Endothelial cell of umbilical vein (primary cell): ENCODE measurements at regions not wholly inside any gene's neighbourhood (a gene's known extent, or its start where the extent isn't known, plus 50 kb on each side); places are given as distances from the start of the nearest gene placed in this dataset.

Experiments
- BruUV-seq: library from RNA; stranded (reverse); fragments of 400-500 nt; replicated peaks from 2 replicates; lab custom pipeline; 2021; lab: Mats Ljungman, UMichigan
- CTCF ChIA-PET: fragments of 300-600, 350-600 bp; sonication (Branson Sonifier 250); formaldehyde crosslinking; loops from one replicate; lab custom pipeline; 2021; ENCODE audit warnings: antibody characterized with exemption, inconsistent platforms; lab: Charles Lee
- POLR2A ChIA-PET: fragments of 300-600, 350-600 bp; sonication (Branson Sonifier 250); formaldehyde crosslinking; loops from one replicate; lab custom pipeline; 2021; ENCODE audit warnings: antibody characterized with exemption, inconsistent platforms; lab: Charles Lee
- DNase-seq: peaks from one replicate; pipeline ENCODE4 v3.0.0-alpha.2; 2011; ENCODE audit warnings: low read depth, low spot score
- FAIRE-seq: peaks from 2 replicates; lab custom pipeline; 2011; peaks lifted over from hg19 to GRCh38; lab: Jason Lieb, UNC
- H2AFZ ChIP-seq: 2 replicates; pipeline ENCODE4 v1.6.0; 2012; ENCODE audit warnings: low read depth, low read length, control low read depth, inconsistent platforms
- H3K27ac ChIP-seq: 2 replicates; pipeline ENCODE4 v1.5.1; 2011; ENCODE audit warnings: low read depth, mild to moderate bottlenecking, control low read depth, low read length, moderate library complexity; ENCODE audit not compliant: insufficient read depth
- H3K27me3 ChIP-seq, 2 experiments: 2 replicates each; pipeline versions ENCODE4 v1.6.0 to v1.6.1; 2011; ENCODE audit warnings: low read length in 2 of 2, mixed read lengths in 1 of 2; ENCODE audit not compliant: control insufficient read depth in 2 of 2, insufficient read depth in 2 of 2
- H3K36me3 ChIP-seq, 2 experiments: 2 replicates in 1 of 2; 3 replicates in 1 of 2; pipeline ENCODE4 v1.5.1; 2011; ENCODE audit warnings: low read length in 2 of 2, mild to moderate bottlenecking in 1 of 2, moderate library complexity in 1 of 2; ENCODE audit not compliant: control insufficient read depth in 2 of 2, insufficient read depth in 2 of 2; ENCODE audit errors: extremely low read depth in 1 of 2
- H3K4me1 ChIP-seq: 3 replicates; pipeline ENCODE4 v1.5.1; 2011; ENCODE audit warnings: mild to moderate bottlenecking, low read length; ENCODE audit not compliant: control insufficient read depth, insufficient read depth; ENCODE audit errors: extremely low read depth
- H3K4me2 ChIP-seq: 2 replicates; pipeline ENCODE4 v1.6.1; 2011; ENCODE audit warnings: low read length, control low read depth, mixed read lengths; ENCODE audit not compliant: insufficient read depth
- H3K4me3 ChIP-seq, 3 experiments: fragments of 200-600 bp in 1 of 3; sonication (generic), shearing (Covaris generic) in 1 of 3; replicated peaks in 1 of 3; 2 replicates each; pipeline ENCODE4 v1.5.1; 2011 to 2016; ENCODE audit warnings: control low read depth in 3 of 3, low read length in 3 of 3, mild to moderate bottlenecking in 2 of 3, inconsistent platforms in 1 of 3, low read depth in 1 of 3, moderate library complexity in 1 of 3; ENCODE audit not compliant: insufficient read depth in 1 of 3
- H3K79me2 ChIP-seq: 2 replicates; pipeline ENCODE4 v1.6.0; 2012; ENCODE audit warnings: low read length, inconsistent platforms; ENCODE audit not compliant: control insufficient read depth, insufficient read depth
- H3K9ac ChIP-seq: replicated peaks from 2 replicates; pipeline ENCODE3; 2011; ENCODE audit warnings: low read length, control low read depth; ENCODE audit not compliant: insufficient read depth; ENCODE audit errors: extremely low read depth
- H3K9me1 ChIP-seq: replicated peaks from 3 replicates; pipeline ENCODE4 v1.6.0; 2011; ENCODE audit warnings: mild to moderate bottlenecking, low read length; ENCODE audit not compliant: control insufficient read depth, insufficient read depth; ENCODE audit errors: extremely low read depth
- H3K9me3 ChIP-seq: replicated peaks from 2 replicates; pipeline ENCODE4 v1.5.1; 2012; ENCODE audit warnings: low read length, inconsistent platforms; ENCODE audit not compliant: control insufficient read depth, insufficient read depth
- H4K20me1 ChIP-seq: replicated peaks from 2 replicates; pipeline ENCODE3; 2011; ENCODE audit warnings: mild to moderate bottlenecking, low read length; ENCODE audit not compliant: control insufficient read depth, insufficient read depth; ENCODE audit errors: extremely low read depth
- EZH2 ChIP-seq: IDR thresholded peaks from 2 replicates; pipeline ENCODE4 v1.6.1; 2012; ENCODE audit warnings: borderline replicate concordance, low read depth, mild to moderate bottlenecking, moderate library complexity, low read length, inconsistent platforms; ENCODE audit not compliant: severe bottlenecking
- FOS ChIP-seq: IDR thresholded peaks from 2 replicates; pipeline ENCODE4 v1.6.1; 2011; ENCODE audit warnings: mild to moderate bottlenecking, low read length, moderate library complexity, borderline replicate concordance; ENCODE audit not compliant: insufficient read depth
- GATA2 ChIP-seq: IDR thresholded peaks from 2 replicates; pipeline ENCODE4 v1.7.0; 2011; ENCODE audit warnings: low read depth, mild to moderate bottlenecking, moderate library complexity, mixed read lengths, low read length; ENCODE audit not compliant: insufficient read length, insufficient read depth
- JUN ChIP-seq: IDR thresholded peaks from 2 replicates; pipeline ENCODE4 v1.6.1; 2011; ENCODE audit warnings: borderline replicate concordance, low read depth; ENCODE audit not compliant: insufficient read length, insufficient read depth
- MYC ChIP-seq: IDR thresholded peaks from one replicate; pipeline ENCODE4 v1.6.1; 2011; ENCODE audit warnings: mild to moderate bottlenecking, low read depth, low read length
- POLR2A ChIP-seq: IDR thresholded peaks from 2 replicates; pipeline ENCODE4 v1.6.1; 2012; ENCODE audit warnings: low read depth, mild to moderate bottlenecking, control low read depth, low read length
- POLR2AphosphoS5 ChIP-seq: IDR thresholded peaks from 2 replicates; pipeline ENCODE4 v1.6.1; 2012; ENCODE audit warnings: low read depth, mild to moderate bottlenecking, control low read depth, low read length, moderate library complexity; ENCODE audit not compliant: insufficient read depth
- dilution Hi-C: fragments of 300-500 bp; cut with MboI; formaldehyde crosslinking; loops from one replicate; pipeline ENCODE4 v1.15.0; 2019; ENCODE audit warnings: low sequenced_read_pairs; ENCODE audit not compliant: extremely low pct_ligation_motif_present
- intact Hi-C: fragments of 100-400 bp; cut with micrococcal nuclease; formaldehyde crosslinking; loops from one replicate; pipeline ENCODE4 v1.10.0; 2022
- TF ChIP-seq, protein P1 (sequence below): IDR thresholded peaks from 2 replicates; pipeline ENCODE4 v1.6.1; 2011; ENCODE audit not compliant: insufficient read depth, insufficient read length
- TF ChIP-seq, protein P2 (sequence below), 2 donors: IDR thresholded peaks; 1 replicate in 1 of 2; 2 replicates in 1 of 2; pipeline ENCODE4 v1.5.1; 2011; ENCODE audit warnings: low read length in 2 of 2, mild to moderate bottlenecking in 2 of 2, moderate library complexity in 2 of 2, control low read depth in 1 of 2, inconsistent platforms in 1 of 2, low read depth in 1 of 2; ENCODE audit not compliant: insufficient read depth in 1 of 2; ENCODE audit errors: extremely low read depth in 1 of 2

DNA sequence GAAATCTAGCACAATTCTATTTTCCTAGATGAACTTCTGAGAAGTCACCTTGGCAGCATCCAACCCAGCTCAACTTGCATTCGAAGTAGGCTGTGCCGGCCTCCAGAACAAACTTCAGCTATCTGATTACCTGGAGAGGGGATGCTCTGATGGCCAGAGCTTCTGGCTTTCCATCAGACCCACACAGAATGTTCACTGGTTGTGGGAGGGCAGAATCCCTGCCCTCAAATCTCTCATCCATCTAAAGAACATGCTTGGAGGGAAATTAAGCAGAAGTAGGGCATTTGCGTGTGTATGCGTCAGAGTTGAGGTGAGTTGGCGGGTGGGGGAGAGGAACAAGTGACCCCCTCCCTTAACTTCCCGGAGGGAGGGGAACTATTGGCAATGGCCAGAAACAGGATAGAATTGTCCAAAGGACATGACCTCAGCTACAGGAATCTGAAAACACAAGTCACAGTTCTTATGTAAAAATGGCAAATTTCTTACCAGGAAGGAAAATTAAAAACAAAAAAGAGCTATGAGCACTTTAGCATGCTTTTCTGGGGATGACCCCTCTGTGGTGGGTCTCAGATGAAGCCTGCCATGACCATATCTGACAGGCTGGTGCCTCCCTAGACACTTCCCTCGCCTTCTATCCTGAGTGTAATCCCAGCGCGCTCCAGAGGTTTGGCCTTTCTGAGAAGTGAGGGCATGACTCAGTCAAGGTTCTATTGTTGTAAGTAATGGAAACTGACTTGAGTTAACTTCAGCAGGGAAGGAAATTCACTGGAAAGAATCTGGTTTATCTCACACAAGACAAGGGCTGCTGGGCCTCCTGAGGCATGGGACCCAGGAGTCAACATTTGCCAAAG lies 278.8 kb downstream of the RPS24 start:
- peak; percentile 83 for DNase-seq
- TF ChIP-seq GATA2 (no peak), POLR2A (no peak), FOS (peak; percentile 57)
- H3K36me3 ChIP-seq, result no peaks in the 10 kb centered on the region
- H3K9me1 ChIP-seq, result no peaks in the 10 kb centered on the region
- no TSS peak for BruUV-seq
- no peak overlapping the region for H3K4me3 ChIP-seq
- H4K20me1 ChIP-seq, result no peaks in the 10 kb centered on the region
- H3K4me2 ChIP-seq, result no peak overlapping the region
- CTCF ChIA-PET, result interaction anchor here (1.0 to 3.3 kb wide), 5 partner anchors 9 to 265 kb away, joined by 3 to 15 read pairs (median 8); no protein-coding TSS in a partner anchor
- no peaks in the 10 kb centered on the region for H3K9me3 ChIP-seq
- POLR2A ChIA-PET, result no interaction called here
- dilution Hi-C loops, result no loop called here
- H3K4me1 ChIP-seq, result peaks cover 5% of the 10 kb centered on the region
- peaks cover 0 to 3% of the 10 kb centered on the region in 2 experiments for H3K27me3 ChIP-seq
- peak; percentile 96 for FAIRE-seq
- H3K27ac ChIP-seq, result no peak overlapping the region
- H2AFZ ChIP-seq, result no peak overlapping the region
- H3K79me2 ChIP-seq, result no peaks in the 10 kb centered on the region
- H3K9ac ChIP-seq, result no peak overlapping the region
- intact Hi-C loops, result no loop called here

DNA sequence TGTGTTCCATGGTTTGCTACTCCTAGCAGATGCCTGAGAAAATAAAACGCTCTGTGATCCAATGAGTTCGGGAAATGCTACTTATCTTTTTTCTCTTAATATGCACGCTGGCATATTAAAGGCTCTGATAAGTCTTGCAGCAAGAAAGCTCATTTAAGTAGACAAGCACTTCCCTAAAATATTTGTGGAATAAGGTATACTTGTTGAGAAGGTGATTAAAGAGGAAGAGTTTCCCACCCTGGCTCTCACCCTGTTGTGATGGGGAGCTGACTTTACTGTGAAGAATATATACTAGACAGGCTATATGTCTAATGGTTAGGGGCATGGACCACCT lies 279.4 kb downstream of the RPS24 start:
- H3K4me2 ChIP-seq, result no peak overlapping the region
- H3K27me3 ChIP-seq, result peaks cover 0 to 3% of the 10 kb centered on the region in 2 experiments
- H2AFZ ChIP-seq, result no peak overlapping the region
- FAIRE-seq (no peak), DNase-seq (no peak)
- ChIA-PET POLR2A (no interaction called here), CTCF (interaction anchor here (1.0 to 3.3 kb wide), 4 partner anchors 10 to 265 kb away, joined by 3 to 15 read pairs (median 8); no protein-coding TSS in a partner anchor)
- no peaks in the 10 kb centered on the region for H3K79me2 ChIP-seq
- no peaks in the 10 kb centered on the region for H3K9me3 ChIP-seq
- dilution Hi-C loops, result no loop called here
- no peaks in the 10 kb centered on the region for H4K20me1 ChIP-seq
- no TSS peak for BruUV-seq
- H3K27ac ChIP-seq, result no peak overlapping the region
- no peak overlapping the region for H3K9ac ChIP-seq
- TF ChIP-seq MYC, result no peak
- TF ChIP-seq, protein P1, sequence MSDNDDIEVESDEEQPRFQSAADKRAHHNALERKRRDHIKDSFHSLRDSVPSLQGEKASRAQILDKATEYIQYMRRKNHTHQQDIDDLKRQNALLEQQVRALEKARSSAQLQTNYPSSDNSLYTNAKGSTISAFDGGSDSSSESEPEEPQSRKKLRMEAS, result no peak
- TF ChIP-seq, protein P2, sequence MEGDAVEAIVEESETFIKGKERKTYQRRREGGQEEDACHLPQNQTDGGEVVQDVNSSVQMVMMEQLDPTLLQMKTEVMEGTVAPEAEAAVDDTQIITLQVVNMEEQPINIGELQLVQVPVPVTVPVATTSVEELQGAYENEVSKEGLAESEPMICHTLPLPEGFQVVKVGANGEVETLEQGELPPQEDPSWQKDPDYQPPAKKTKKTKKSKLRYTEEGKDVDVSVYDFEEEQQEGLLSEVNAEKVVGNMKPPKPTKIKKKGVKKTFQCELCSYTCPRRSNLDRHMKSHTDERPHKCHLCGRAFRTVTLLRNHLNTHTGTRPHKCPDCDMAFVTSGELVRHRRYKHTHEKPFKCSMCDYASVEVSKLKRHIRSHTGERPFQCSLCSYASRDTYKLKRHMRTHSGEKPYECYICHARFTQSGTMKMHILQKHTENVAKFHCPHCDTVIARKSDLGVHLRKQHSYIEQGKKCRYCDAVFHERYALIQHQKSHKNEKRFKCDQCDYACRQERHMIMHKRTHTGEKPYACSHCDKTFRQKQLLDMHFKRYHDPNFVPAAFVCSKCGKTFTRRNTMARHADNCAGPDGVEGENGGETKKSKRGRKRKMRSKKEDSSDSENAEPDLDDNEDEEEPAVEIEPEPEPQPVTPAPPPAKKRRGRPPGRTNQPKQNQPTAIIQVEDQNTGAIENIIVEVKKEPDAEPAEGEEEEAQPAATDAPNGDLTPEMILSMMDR (IDR thresholded peaks at IDR 0.05; ENCODE audit: extremely low read depth in 1 of 2, insufficient read depth in 1 of 2, low read depth in 1 of 2, low read length in 2 of 2), result no peak
- no peak for TF ChIP-seq GATA2
- no peak for TF ChIP-seq POLR2AphosphoS5
- TF ChIP-seq JUN, result no peak
- no peak for TF ChIP-seq EZH2
- no peak for TF ChIP-seq FOS
- TF ChIP-seq POLR2A, result no peak
- no peaks in the 10 kb centered on the region for H3K9me1 ChIP-seq
- peaks cover 5% of the 10 kb centered on the region for H3K4me1 ChIP-seq
- intact Hi-C loops, result no loop called here
- H3K36me3 ChIP-seq, result no peaks in the 10 kb centered on the region
- no peak overlapping the region for H3K4me3 ChIP-seq
